ENCODE measurements at regions not wholly inside any gene's neighbourhood (a gene's known extent, or its start where the extent isn't known, plus 50 kb on each side); places are given as distances from the start of the nearest gene placed in this dataset.

GRCh38 chr6:115512923-115513322 is 547.8 kb downstream of the FRK start:
- DNase-seq (ENCODE audit: low read depth in 1 of 2, low spot score in 2 of 2) (no peak), FAIRE-seq (no peak)
- H2BK12ac ChIP-seq (ENCODE audit: low read depth, low read length) = no peak overlapping the region
- H3K36me3 ChIP-seq (ENCODE audit: control insufficient read depth in 2 of 4, insufficient read depth in 4 of 4, low read length in 3 of 4) = no peaks in the 10 kb centered on the region
- H2BK15ac ChIP-seq (ENCODE audit: low read length) = no peak overlapping the region
- no peak overlapping the region for H3K56ac ChIP-seq (replicated peaks; ENCODE audit: insufficient read length, low read depth, low read length)
- H2AK5ac ChIP-seq (ENCODE audit: low read depth, low read length) = no peak overlapping the region
- no peak overlapping the region for H3K23ac ChIP-seq (ENCODE audit: insufficient read length)
- no peak overlapping the region for H3K4ac ChIP-seq (replicated peaks; ENCODE audit: insufficient read length, low read depth, low read length)
- no peaks in the 10 kb centered on the region for H3K79me2 ChIP-seq (ENCODE audit: control insufficient read depth in 1 of 2, insufficient read depth in 2 of 2, low read length in 2 of 2)
- no peak overlapping the region for H3K9ac ChIP-seq (replicated peaks in 1 of 4; ENCODE audit: extremely low read depth in 1 of 4, low read depth in 3 of 4, low read length in 3 of 4)
- ChIA-PET POLR2A (ENCODE audit: partially characterized antibody) (no interaction called here), CTCF (ENCODE audit: partially characterized antibody) (no interaction called here)
- H3K4me2 ChIP-seq (ENCODE audit: insufficient read depth in 1 of 2, low read depth in 2 of 2, low read length in 2 of 2) = no peak overlapping the region
- H3K23me2 ChIP-seq (ENCODE audit: low read depth, low read length) = no peaks in the 10 kb centered on the region
- H3K14ac ChIP-seq (ENCODE audit: insufficient read length) = no peak overlapping the region
- H3K4me3 ChIP-seq (ENCODE audit: extremely low read depth in 1 of 4, insufficient read depth in 2 of 4, low read depth in 3 of 4, low read length in 4 of 4) = no peak overlapping the region
- H3K9me3 ChIP-seq (ENCODE audit: insufficient read depth in 2 of 2, low read depth in 1 of 2, low read length in 1 of 2) = no peaks in the 10 kb centered on the region
- H2BK5ac ChIP-seq (ENCODE audit: low read depth, low read length) = no peak overlapping the region
- H3K4me1 ChIP-seq (replicated peaks in 1 of 4; ENCODE audit: control insufficient read depth in 3 of 4, insufficient read depth in 4 of 4, low read length in 3 of 4) = 0 out of 7 replicates have a peak, but pooled peaks cover 0 to 2% (median 0%) of the 10 kb centered on the region in 4 experiments
- no peaks in the 10 kb centered on the region for H3K27me3 ChIP-seq (replicated peaks in 1 of 4; ENCODE audit: control insufficient read depth in 3 of 4, extremely low read depth in 1 of 4, insufficient read depth in 3 of 4, low read length in 3 of 4)
- no peak overlapping the region for H2BK20ac ChIP-seq (ENCODE audit: low read length)
- H4K5ac ChIP-seq (ENCODE audit: insufficient read length, low read depth, low read length) = no peak overlapping the region
- no peak overlapping the region for H2BK120ac ChIP-seq (replicated peaks; ENCODE audit: low read depth, low read length)
- no peaks in the 10 kb centered on the region for H4K20me1 ChIP-seq (replicated peaks in 1 of 2; ENCODE audit: control insufficient read depth in 1 of 2, insufficient read depth in 2 of 2, low read length in 2 of 2)
- H4K8ac ChIP-seq (ENCODE audit: extremely low read depth, insufficient read depth, low read length) = no peak overlapping the region
- 100% methylated on average over 1 of the region's 1 CpG; no CpG with 5 or more reads in 1 of the 2 experiments for WGBS, 2 experiments (ENCODE audit: extremely low coverage in 1 of 2, insufficient coverage in 1 of 2, insufficient read length in 1 of 2, insufficient replicate concordance in 2 of 2, low coverage in 1 of 2, low lambda C conversion rate in 2 of 2, missing lambda C conversion rate in 1 of 2)
- no peak overlapping the region for H2AFZ ChIP-seq (ENCODE audit: low read length)
- no peak overlapping the region for H4K91ac ChIP-seq (replicated peaks; ENCODE audit: insufficient read length, low read length)
- no peak overlapping the region for H3K18ac ChIP-seq (ENCODE audit: extremely low read depth, low read length)
- no peak overlapping the region for H3K27ac ChIP-seq (ENCODE audit: low read depth, low read length)
- no peaks in the 10 kb centered on the region for H3K79me1 ChIP-seq (ENCODE audit: low read depth, low read length)
- no peak for TF ChIP-seq SIX5 (IDR thresholded peaks at IDR 0.05; ENCODE audit: low read depth, low read length)
- TF ChIP-seq CTBP2 (IDR thresholded peaks at IDR 0.05; ENCODE audit: borderline replicate concordance, insufficient read depth, insufficient read length, low read length) = no peak
- TF ChIP-seq SIN3A (conservative IDR thresholded peaks at IDR 0.05 in 1 of 2, IDR thresholded peaks at IDR 0.05 in 1 of 2; ENCODE audit: low read depth in 1 of 2, low read length in 2 of 2) = no peak
